WTC11 (cell line): ENCODE measurements at regions not wholly inside any gene's neighbourhood (a gene's known extent, or its start where the extent isn't known, plus 50 kb on each side); places are given as distances from the start of the nearest gene placed in this dataset.

ENCODE experiments used
- ATAC-seq: fragments of 200-7000 bp; cut with Tn5 transposase; 2 replicates; pipeline ENCODE4 v1.10.0; 2021; ENCODE audit warnings: mild to moderate bottlenecking, moderate library complexity
- CTCF ChIA-PET: fragments of 300-600 bp; sonication (Branson Sonifier 250); formaldehyde crosslinking; loops from one replicate; lab custom pipeline; 2021; ENCODE audit warnings: antibody characterized with exemption; lab: Charles Lee
- POLR2A ChIA-PET: fragments of 350-600 bp; sonication (Branson Sonifier 250); formaldehyde crosslinking; loops from one replicate; lab custom pipeline; 2021; ENCODE audit warnings: antibody characterized with exemption; lab: Charles Lee
- DNase-seq: peaks from one replicate; pipeline ENCODE4 v3.0.0; 2021; ENCODE audit warnings: low spot score
- H3K27ac Mint-ChIP-seq: 2 replicates; pipeline ENCODE4 v1.8.0; 2021; ENCODE audit warnings: mixed read lengths
- H3K27me3 Mint-ChIP-seq: 2 replicates; pipeline ENCODE4 v1.8.0; 2021; ENCODE audit warnings: low read depth, mild to moderate bottlenecking, moderate library complexity, mixed read lengths
- H3K36me3 Mint-ChIP-seq: 2 replicates; pipeline ENCODE4 v1.8.0; 2021; ENCODE audit warnings: mixed read lengths
- H3K4me1 Mint-ChIP-seq: 2 replicates; pipeline ENCODE4 v1.8.0; 2022; ENCODE audit warnings: mixed read lengths
- H3K4me3 Mint-ChIP-seq: 2 replicates; pipeline ENCODE4 v1.8.0; 2021; ENCODE audit warnings: mild to moderate bottlenecking, moderate library complexity, mixed read lengths
- H3K9me3 Mint-ChIP-seq: 2 replicates; pipeline ENCODE4 v1.8.0; 2021; ENCODE audit warnings: mixed read lengths
- CBFB ChIP-seq: sonication (generic); formaldehyde crosslinking; IDR thresholded peaks from 2 replicates; pipeline ENCODE4 v1.8.1; 2022; ENCODE audit warnings: mild to moderate bottlenecking, low read depth, missing genetic modification reagents
- ESRRA ChIP-seq: sonication (generic); formaldehyde crosslinking; IDR thresholded peaks from 2 replicates; pipeline ENCODE4 v1.8.1; 2022; ENCODE audit warnings: mild to moderate bottlenecking, missing genetic modification reagents, borderline replicate concordance
- FOXK1 ChIP-seq: sonication (generic); formaldehyde crosslinking; IDR thresholded peaks from 2 replicates; pipeline ENCODE4 v1.8.0; 2022; ENCODE audit warnings: mild to moderate bottlenecking, moderate library complexity, missing genetic modification reagents
- GABPB1 ChIP-seq: sonication (generic); formaldehyde crosslinking; IDR thresholded peaks from 2 replicates; pipeline ENCODE4 v1.8.1; 2023; ENCODE audit warnings: mild to moderate bottlenecking, missing genetic modification reagents
- JUN ChIP-seq: sonication (generic); formaldehyde crosslinking; IDR thresholded peaks from 2 replicates; pipeline ENCODE4 v1.8.0; 2023; ENCODE audit warnings: mild to moderate bottlenecking, missing genetic modification reagents
- KAT7 ChIP-seq: sonication (generic); formaldehyde crosslinking; IDR thresholded peaks from 2 replicates; pipeline ENCODE4 v1.8.1; 2023; ENCODE audit warnings: missing genetic modification reagents, mild to moderate bottlenecking, borderline replicate concordance
- MYBL2 ChIP-seq: sonication (generic); formaldehyde crosslinking; IDR thresholded peaks from 2 replicates; pipeline ENCODE4 v1.8.1; 2023; ENCODE audit warnings: mild to moderate bottlenecking, moderate library complexity, missing genetic modification reagents
- NFE2L1 ChIP-seq: sonication (generic); formaldehyde crosslinking; IDR thresholded peaks from 2 replicates; pipeline ENCODE4 v1.8.1; 2023; ENCODE audit warnings: missing genetic modification reagents
- OVOL2 ChIP-seq: fragments of 250-450 bp; sonication (Bioruptor Pico); IDR thresholded peaks from 2 replicates; pipeline ENCODE4 v1.9.0; 2021; ENCODE audit warnings: mild to moderate bottlenecking, borderline replicate concordance
- SP1 ChIP-seq: sonication (generic); formaldehyde crosslinking; conservative IDR thresholded peaks from 2 replicates; pipeline ENCODE4 v1.8.1; 2022; ENCODE audit warnings: missing genetic modification reagents
- TCF7 ChIP-seq: sonication (generic); formaldehyde crosslinking; IDR thresholded peaks from 2 replicates; pipeline ENCODE4 v1.8.0; 2022; ENCODE audit warnings: mild to moderate bottlenecking, low read depth, missing genetic modification reagents, moderate library complexity
- TP53 ChIP-seq: sonication (generic); formaldehyde crosslinking; IDR thresholded peaks from 2 replicates; pipeline ENCODE4 v1.8.1; 2023; ENCODE audit warnings: mild to moderate bottlenecking, missing genetic modification reagents
- ZBTB21 ChIP-seq: sonication (generic); formaldehyde crosslinking; IDR thresholded peaks from 2 replicates; pipeline ENCODE4 v1.8.1; 2023; ENCODE audit warnings: mild to moderate bottlenecking, missing genetic modification reagents, borderline replicate concordance
- ZNF232 ChIP-seq: sonication (generic); formaldehyde crosslinking; IDR thresholded peaks from 2 replicates; pipeline ENCODE4 v1.8.0; 2022; ENCODE audit warnings: mild to moderate bottlenecking, missing genetic modification reagents
- ZNF263 ChIP-seq: sonication (generic); formaldehyde crosslinking; IDR thresholded peaks from 2 replicates; pipeline ENCODE4 v1.8.1; 2022; ENCODE audit warnings: low read depth, mild to moderate bottlenecking, moderate library complexity, missing genetic modification reagents
- ZNF317 ChIP-seq: sonication (generic); formaldehyde crosslinking; IDR thresholded peaks from 2 replicates; pipeline ENCODE4 v1.8.1; 2023; ENCODE audit warnings: low read depth, mild to moderate bottlenecking, moderate library complexity, missing genetic modification reagents, borderline replicate concordance
- ZNF396 ChIP-seq: fragments of 250-450 bp; sonication (Bioruptor Pico); IDR thresholded peaks from 2 replicates; pipeline ENCODE4 v1.8.0; 2021; ENCODE audit warnings: mild to moderate bottlenecking, moderate library complexity, borderline replicate concordance
- TF ChIP-seq, protein P1 (sequence below): sonication (generic); formaldehyde crosslinking; IDR thresholded peaks from 2 replicates; pipeline ENCODE4 v1.8.1; 2023; ENCODE audit warnings: mild to moderate bottlenecking, moderate library complexity, missing genetic modification reagents
- TF ChIP-seq, protein P2 (sequence below): sonication (generic); formaldehyde crosslinking; IDR thresholded peaks from 2 replicates; pipeline ENCODE4 v1.8.1; 2023; ENCODE audit warnings: mild to moderate bottlenecking, missing genetic modification reagents, moderate library complexity
- TF ChIP-seq, protein P3 (sequence below): sonication (generic); formaldehyde crosslinking; IDR thresholded peaks from 2 replicates; pipeline ENCODE4 v1.8.1; 2022; ENCODE audit warnings: low read depth, mild to moderate bottlenecking, moderate library complexity, missing genetic modification reagents, borderline replicate concordance
- TF ChIP-seq, protein P4 (sequence below): sonication (generic); formaldehyde crosslinking; IDR thresholded peaks from 2 replicates; pipeline ENCODE4 v1.8.1; 2023; ENCODE audit warnings: mild to moderate bottlenecking, missing genetic modification reagents, moderate library complexity
- TF ChIP-seq, protein P5 (sequence below): fragments of 250-450 bp; sonication (Bioruptor Pico); IDR thresholded peaks from 2 replicates; pipeline ENCODE4 v1.9.0; 2021; ENCODE audit warnings: mild to moderate bottlenecking, borderline replicate concordance
- TF ChIP-seq, protein P6 (sequence below): sonication (generic); formaldehyde crosslinking; IDR thresholded peaks from 2 replicates; pipeline ENCODE4 v1.8.0; 2023; ENCODE audit warnings: mild to moderate bottlenecking, missing genetic modification reagents

DNA sequence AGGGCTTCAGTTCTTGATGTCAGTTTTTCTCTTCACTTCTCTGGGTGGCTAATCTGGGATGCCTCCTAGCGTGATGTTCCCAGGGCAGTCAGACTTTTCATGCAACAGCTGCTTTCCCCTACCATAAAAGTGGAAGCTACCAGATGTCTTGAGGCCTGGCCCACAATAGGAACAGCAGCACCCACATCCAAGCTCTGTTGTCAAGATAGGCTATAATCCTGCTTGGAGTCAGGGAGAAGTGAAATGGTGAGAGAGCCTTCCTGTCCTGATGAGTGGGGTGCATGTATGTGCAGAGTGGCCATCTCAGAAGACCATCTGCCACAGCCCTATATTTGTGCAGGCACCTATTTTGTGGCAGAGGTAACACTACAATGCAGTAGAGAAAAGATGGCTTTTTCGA, 108.0 kb downstream of the HTR5A start:
- DNase-seq (no peak), ATAC-seq (no peak)
- TF ChIP-seq JUN (CRISPR knock-in tag) (no peak), CBFB (no peak), ZNF232 (CRISPR knock-in tag) (no peak), ESRRA (CRISPR knock-in tag) (no peak), OVOL2 (CRISPR knock-in tag) (no peak), ZBTB21 (no peak)
- TF ChIP-seq, protein P1, sequence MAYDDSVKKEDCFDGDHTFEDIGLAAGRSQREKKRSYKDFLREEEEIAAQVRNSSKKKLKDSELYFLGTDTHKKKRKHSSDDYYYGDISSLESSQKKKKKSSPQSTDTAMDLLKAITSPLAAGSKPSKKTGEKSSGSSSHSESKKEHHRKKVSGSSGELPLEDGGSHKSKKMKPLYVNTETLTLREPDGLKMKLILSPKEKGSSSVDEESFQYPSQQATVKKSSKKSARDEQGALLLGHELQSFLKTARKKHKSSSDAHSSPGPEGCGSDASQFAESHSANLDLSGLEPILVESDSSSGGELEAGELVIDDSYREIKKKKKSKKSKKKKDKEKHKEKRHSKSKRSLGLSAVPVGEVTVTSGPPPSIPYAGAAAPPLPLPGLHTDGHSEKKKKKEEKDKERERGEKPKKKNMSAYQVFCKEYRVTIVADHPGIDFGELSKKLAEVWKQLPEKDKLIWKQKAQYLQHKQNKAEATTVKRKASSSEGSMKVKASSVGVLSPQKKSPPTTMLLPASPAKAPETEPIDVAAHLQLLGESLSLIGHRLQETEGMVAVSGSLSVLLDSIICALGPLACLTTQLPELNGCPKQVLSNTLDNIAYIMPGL (CRISPR knock-in tag), result no peak
- TF ChIP-seq, protein P2, sequence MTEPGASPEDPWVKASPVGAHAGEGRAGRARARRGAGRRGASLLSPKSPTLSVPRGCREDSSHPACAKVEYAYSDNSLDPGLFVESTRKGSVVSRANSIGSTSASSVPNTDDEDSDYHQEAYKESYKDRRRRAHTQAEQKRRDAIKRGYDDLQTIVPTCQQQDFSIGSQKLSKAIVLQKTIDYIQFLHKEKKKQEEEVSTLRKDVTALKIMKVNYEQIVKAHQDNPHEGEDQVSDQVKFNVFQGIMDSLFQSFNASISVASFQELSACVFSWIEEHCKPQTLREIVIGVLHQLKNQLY (CRISPR knock-in tag), result no peak
- TF ChIP-seq, protein P3, sequence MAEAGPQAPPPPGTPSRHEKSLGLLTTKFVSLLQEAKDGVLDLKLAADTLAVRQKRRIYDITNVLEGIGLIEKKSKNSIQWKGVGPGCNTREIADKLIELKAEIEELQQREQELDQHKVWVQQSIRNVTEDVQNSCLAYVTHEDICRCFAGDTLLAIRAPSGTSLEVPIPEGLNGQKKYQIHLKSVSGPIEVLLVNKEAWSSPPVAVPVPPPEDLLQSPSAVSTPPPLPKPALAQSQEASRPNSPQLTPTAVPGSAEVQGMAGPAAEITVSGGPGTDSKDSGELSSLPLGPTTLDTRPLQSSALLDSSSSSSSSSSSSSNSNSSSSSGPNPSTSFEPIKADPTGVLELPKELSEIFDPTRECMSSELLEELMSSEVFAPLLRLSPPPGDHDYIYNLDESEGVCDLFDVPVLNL (CRISPR knock-in tag), result no peak
- Mint-ChIP-seq H3K4me3 (no peak overlapping the region), H3K27me3 (no peaks in the 10 kb centered on the region; the same call in none of the 2 replicates), H3K9me3 (peaks cover 67% of the 10 kb centered on the region), H3K27ac (no peak overlapping the region), H3K4me1 (no peaks in the 10 kb centered on the region), H3K36me3 (peaks cover 9% of the 10 kb centered on the region)
- ChIA-PET CTCF (no interaction called here), POLR2A (no interaction called here)

DNA sequence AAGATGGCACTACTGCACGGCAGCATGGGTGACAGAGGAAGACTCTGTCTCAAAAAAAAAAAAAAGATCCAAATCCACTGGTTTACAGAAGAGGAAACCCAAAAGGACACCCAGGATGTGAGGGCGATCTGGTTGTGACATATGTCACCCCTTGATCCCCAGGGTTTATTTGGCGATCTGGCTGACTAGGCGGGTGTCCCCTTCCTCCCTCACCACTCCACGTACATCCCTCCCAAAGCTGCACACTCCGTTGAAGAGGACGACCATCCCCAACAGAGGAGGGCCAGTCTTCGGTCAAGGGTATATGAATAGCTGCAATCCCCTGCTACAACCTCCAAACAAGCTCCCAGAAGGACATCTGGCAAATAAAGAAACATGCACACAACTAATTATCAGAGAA, 111.6 kb downstream of the HTR5A start:
- ATAC-seq (no peak), DNase-seq (no peak)
- no peak overlapping the region for H3K27ac Mint-ChIP-seq
- ChIA-PET POLR2A (no interaction called here), CTCF (no interaction called here)
- H3K9me3 Mint-ChIP-seq, result peaks cover 81% of the 10 kb centered on the region
- peaks cover 17% of the 10 kb centered on the region for H3K27me3 Mint-ChIP-seq
- H3K4me3 Mint-ChIP-seq, result no peak overlapping the region
- H3K4me1 Mint-ChIP-seq, result no peaks in the 10 kb centered on the region
- peaks cover 42% of the 10 kb centered on the region for H3K36me3 Mint-ChIP-seq
- no peak for TF ChIP-seq TCF7
- TF ChIP-seq MYBL2 (CRISPR knock-in tag), result no peak
- no peak for TF ChIP-seq ZNF317 (CRISPR knock-in tag)
- no peak for TF ChIP-seq ZNF396 (CRISPR knock-in tag)
- TF ChIP-seq, protein P4, sequence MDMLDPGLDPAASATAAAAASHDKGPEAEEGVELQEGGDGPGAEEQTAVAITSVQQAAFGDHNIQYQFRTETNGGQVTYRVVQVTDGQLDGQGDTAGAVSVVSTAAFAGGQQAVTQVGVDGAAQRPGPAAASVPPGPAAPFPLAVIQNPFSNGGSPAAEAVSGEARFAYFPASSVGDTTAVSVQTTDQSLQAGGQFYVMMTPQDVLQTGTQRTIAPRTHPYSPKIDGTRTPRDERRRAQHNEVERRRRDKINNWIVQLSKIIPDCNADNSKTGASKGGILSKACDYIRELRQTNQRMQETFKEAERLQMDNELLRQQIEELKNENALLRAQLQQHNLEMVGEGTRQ (CRISPR knock-in tag), result no peak
- no peak for TF ChIP-seq TP53
- no peak for TF ChIP-seq ZNF263 (CRISPR knock-in tag)
- no peak for TF ChIP-seq SP1
- no peak for TF ChIP-seq GABPB1
- no peak for TF ChIP-seq KAT7 (CRISPR knock-in tag)
- TF ChIP-seq FOXK1 (CRISPR knock-in tag), result no peak
- TF ChIP-seq, protein P5, sequence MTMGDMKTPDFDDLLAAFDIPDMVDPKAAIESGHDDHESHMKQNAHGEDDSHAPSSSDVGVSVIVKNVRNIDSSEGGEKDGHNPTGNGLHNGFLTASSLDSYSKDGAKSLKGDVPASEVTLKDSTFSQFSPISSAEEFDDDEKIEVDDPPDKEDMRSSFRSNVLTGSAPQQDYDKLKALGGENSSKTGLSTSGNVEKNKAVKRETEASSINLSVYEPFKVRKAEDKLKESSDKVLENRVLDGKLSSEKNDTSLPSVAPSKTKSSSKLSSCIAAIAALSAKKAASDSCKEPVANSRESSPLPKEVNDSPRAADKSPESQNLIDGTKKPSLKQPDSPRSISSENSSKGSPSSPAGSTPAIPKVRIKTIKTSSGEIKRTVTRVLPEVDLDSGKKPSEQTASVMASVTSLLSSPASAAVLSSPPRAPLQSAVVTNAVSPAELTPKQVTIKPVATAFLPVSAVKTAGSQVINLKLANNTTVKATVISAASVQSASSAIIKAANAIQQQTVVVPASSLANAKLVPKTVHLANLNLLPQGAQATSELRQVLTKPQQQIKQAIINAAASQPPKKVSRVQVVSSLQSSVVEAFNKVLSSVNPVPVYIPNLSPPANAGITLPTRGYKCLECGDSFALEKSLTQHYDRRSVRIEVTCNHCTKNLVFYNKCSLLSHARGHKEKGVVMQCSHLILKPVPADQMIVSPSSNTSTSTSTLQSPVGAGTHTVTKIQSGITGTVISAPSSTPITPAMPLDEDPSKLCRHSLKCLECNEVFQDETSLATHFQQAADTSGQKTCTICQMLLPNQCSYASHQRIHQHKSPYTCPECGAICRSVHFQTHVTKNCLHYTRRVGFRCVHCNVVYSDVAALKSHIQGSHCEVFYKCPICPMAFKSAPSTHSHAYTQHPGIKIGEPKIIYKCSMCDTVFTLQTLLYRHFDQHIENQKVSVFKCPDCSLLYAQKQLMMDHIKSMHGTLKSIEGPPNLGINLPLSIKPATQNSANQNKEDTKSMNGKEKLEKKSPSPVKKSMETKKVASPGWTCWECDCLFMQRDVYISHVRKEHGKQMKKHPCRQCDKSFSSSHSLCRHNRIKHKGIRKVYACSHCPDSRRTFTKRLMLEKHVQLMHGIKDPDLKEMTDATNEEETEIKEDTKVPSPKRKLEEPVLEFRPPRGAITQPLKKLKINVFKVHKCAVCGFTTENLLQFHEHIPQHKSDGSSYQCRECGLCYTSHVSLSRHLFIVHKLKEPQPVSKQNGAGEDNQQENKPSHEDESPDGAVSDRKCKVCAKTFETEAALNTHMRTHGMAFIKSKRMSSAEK (CRISPR knock-in tag), result no peak
- no peak for TF ChIP-seq NFE2L1 (CRISPR knock-in tag)
- TF ChIP-seq, protein P6, sequence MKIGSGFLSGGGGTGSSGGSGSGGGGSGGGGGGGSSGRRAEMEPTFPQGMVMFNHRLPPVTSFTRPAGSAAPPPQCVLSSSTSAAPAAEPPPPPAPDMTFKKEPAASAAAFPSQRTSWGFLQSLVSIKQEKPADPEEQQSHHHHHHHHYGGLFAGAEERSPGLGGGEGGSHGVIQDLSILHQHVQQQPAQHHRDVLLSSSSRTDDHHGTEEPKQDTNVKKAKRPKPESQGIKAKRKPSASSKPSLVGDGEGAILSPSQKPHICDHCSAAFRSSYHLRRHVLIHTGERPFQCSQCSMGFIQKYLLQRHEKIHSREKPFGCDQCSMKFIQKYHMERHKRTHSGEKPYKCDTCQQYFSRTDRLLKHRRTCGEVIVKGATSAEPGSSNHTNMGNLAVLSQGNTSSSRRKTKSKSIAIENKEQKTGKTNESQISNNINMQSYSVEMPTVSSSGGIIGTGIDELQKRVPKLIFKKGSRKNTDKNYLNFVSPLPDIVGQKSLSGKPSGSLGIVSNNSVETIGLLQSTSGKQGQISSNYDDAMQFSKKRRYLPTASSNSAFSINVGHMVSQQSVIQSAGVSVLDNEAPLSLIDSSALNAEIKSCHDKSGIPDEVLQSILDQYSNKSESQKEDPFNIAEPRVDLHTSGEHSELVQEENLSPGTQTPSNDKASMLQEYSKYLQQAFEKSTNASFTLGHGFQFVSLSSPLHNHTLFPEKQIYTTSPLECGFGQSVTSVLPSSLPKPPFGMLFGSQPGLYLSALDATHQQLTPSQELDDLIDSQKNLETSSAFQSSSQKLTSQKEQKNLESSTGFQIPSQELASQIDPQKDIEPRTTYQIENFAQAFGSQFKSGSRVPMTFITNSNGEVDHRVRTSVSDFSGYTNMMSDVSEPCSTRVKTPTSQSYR (CRISPR knock-in tag), result no peak
